IMR-90 (cell line): ENCODE measurements at regions not wholly inside any gene's neighbourhood (a gene's known extent, or its start where the extent isn't known, plus 50 kb on each side); places are given as distances from the start of the nearest gene placed in this dataset.

ENCODE experiments used
- ATAC-seq: fragments of 200-7000 bp; cut with Tn5 transposase; 2 replicates; pipeline ENCODE4 v1.9.1; 2020; ENCODE audit warnings: low read depth, mild to moderate bottlenecking, moderate library complexity
- BruUV-seq: library from RNA; stranded (reverse); fragments of 400-500 nt; replicated peaks from 2 replicates; lab custom pipeline; 2021; lab: Mats Ljungman, UMichigan
- CTCF ChIA-PET: fragments of 300-600 bp; formaldehyde crosslinking; extraction: SDS; loops from one replicate; lab custom pipeline; 2021; ENCODE audit warnings: antibody characterized with exemption; lab: Yijun Ruan, JAX
- POLR2A ChIA-PET: fragments of 300-600 bp; sonication (Branson Sonifier 250); formaldehyde crosslinking; loops from one replicate; lab custom pipeline; 2022; ENCODE audit warnings: antibody characterized with exemption; ENCODE audit not compliant: unreplicated experiment; lab: Charles Lee
- DNase-seq: peaks from one replicate; pipeline ENCODE4 v3.0.0; 2013
- H2AFZ ChIP-seq: replicated peaks from 2 replicates; pipeline ENCODE3; 2013; ENCODE audit warnings: low read length, mild to moderate bottlenecking; ENCODE audit not compliant: poor library complexity
- H2AK5ac ChIP-seq: 2 replicates; pipeline ENCODE4 v1.6.1; 2013; ENCODE audit warnings: low read depth, low read length, inconsistent platforms
- H2AK9ac ChIP-seq: replicated peaks from 2 replicates; pipeline ENCODE3; 2013; ENCODE audit warnings: mild to moderate bottlenecking, low read depth, low read length, moderate library complexity; ENCODE audit not compliant: poor library complexity
- H2BK120ac ChIP-seq: 2 replicates; pipeline ENCODE4 v1.6.1; 2013; ENCODE audit warnings: low read depth, low read length, inconsistent platforms
- H2BK15ac ChIP-seq: 3 replicates; pipeline ENCODE4 v1.6.1; 2013; ENCODE audit warnings: low read depth, low read length, inconsistent platforms
- H2BK20ac ChIP-seq: 2 replicates; pipeline ENCODE4 v1.6.1; 2013; ENCODE audit warnings: low read depth, mild to moderate bottlenecking, inconsistent platforms, low read length, moderate library complexity
- H2BK5ac ChIP-seq: 2 replicates; pipeline ENCODE4 v1.6.1; 2013; ENCODE audit warnings: mild to moderate bottlenecking, low read depth, low read length, inconsistent platforms; ENCODE audit not compliant: poor library complexity, severe bottlenecking
- H3K14ac ChIP-seq: replicated peaks from 2 replicates; pipeline ENCODE4 v1.6.1; 2013; ENCODE audit warnings: low read depth, low read length, inconsistent platforms
- H3K18ac ChIP-seq: 2 replicates; pipeline ENCODE4 v1.6.1; 2013; ENCODE audit warnings: low read depth, low read length, control low read depth
- H3K23ac ChIP-seq: 2 replicates; pipeline ENCODE4 v1.6.1; 2013; ENCODE audit warnings: low read depth, low read length, inconsistent platforms
- H3K27ac ChIP-seq: 2 replicates; pipeline ENCODE4 v1.5.1; 2013; ENCODE audit warnings: mild to moderate bottlenecking, control low read depth, low read length; ENCODE audit not compliant: insufficient read depth
- H3K27me3 ChIP-seq: 2 replicates; pipeline ENCODE4 v1.6.1; 2013; ENCODE audit warnings: low read length; ENCODE audit not compliant: control insufficient read depth, insufficient read depth
- H3K36me3 ChIP-seq: 2 replicates; pipeline ENCODE4 v1.6.1; 2013; ENCODE audit warnings: low read length, mixed read lengths; ENCODE audit not compliant: control insufficient read depth, insufficient read depth
- H3K4ac ChIP-seq: 2 replicates; pipeline ENCODE4 v1.6.1; 2013; ENCODE audit warnings: low read depth, low read length, inconsistent platforms
- H3K4me1 ChIP-seq: 2 replicates; pipeline ENCODE4 v1.6.1; 2013; ENCODE audit warnings: low read length, mixed read lengths; ENCODE audit not compliant: control insufficient read depth, insufficient read depth
- H3K4me2 ChIP-seq: 2 replicates; pipeline ENCODE4 v1.6.1; 2013; ENCODE audit warnings: low read depth, mild to moderate bottlenecking, control low read depth, low read length, moderate library complexity
- H3K4me3 ChIP-seq: 2 replicates; pipeline ENCODE4 v1.5.1; 2013; ENCODE audit warnings: low read depth, mild to moderate bottlenecking, control low read depth, low read length, moderate library complexity; ENCODE audit not compliant: insufficient read depth
- H3K56ac ChIP-seq: 2 replicates; pipeline ENCODE4 v1.6.1; 2013; ENCODE audit warnings: low read length, inconsistent platforms; ENCODE audit not compliant: insufficient read depth; ENCODE audit errors: extremely low read depth
- H3K79me1 ChIP-seq, 2 experiments: 2 replicates each; pipeline ENCODE4 v1.6.1; 2013; ENCODE audit warnings: low read length in 2 of 2, inconsistent platforms in 1 of 2, low read depth in 1 of 2
- H3K9ac ChIP-seq: 2 replicates; pipeline ENCODE4 v1.6.1; 2013; ENCODE audit warnings: low read depth, low read length, control low read depth
- H3K9me1 ChIP-seq: 2 replicates; pipeline ENCODE4 v1.6.1; 2013; ENCODE audit warnings: low read length, inconsistent platforms; ENCODE audit not compliant: insufficient read depth
- H3K9me3 ChIP-seq: 2 replicates; pipeline ENCODE4 v1.6.1; 2013; ENCODE audit warnings: low read length; ENCODE audit not compliant: control insufficient read depth, insufficient read depth
- H4K20me1 ChIP-seq: 2 replicates; pipeline ENCODE4 v1.6.1; 2013; ENCODE audit warnings: low read length, inconsistent platforms; ENCODE audit not compliant: insufficient read depth
- H4K5ac ChIP-seq: 2 replicates; pipeline ENCODE4 v1.6.1; 2013; ENCODE audit warnings: mild to moderate bottlenecking, low read depth, low read length, control low read depth
- H4K8ac ChIP-seq, 2 experiments: 2 replicates each; pipeline ENCODE4 v1.6.1; 2013; ENCODE audit warnings: low read depth in 2 of 2, low read length in 2 of 2, control low read depth in 1 of 2, inconsistent platforms in 1 of 2
- H4K91ac ChIP-seq: 2 replicates; pipeline ENCODE4 v1.6.1; 2013; ENCODE audit warnings: low read depth, low read length, inconsistent platforms; ENCODE audit not compliant: insufficient read depth
- BHLHE40 ChIP-seq: fragments of 150-350 bp; IDR thresholded peaks from 2 replicates; pipeline ENCODE4 v1.6.1; 2016; ENCODE audit warnings: mild to moderate bottlenecking, low read depth, low read length
- CEBPB ChIP-seq: IDR thresholded peaks from 2 replicates; pipeline ENCODE4 v1.6.1; 2012; ENCODE audit warnings: low read depth, low read length, improper control_type of control experiment
- ELK1 ChIP-seq: fragments of 150-350 bp; IDR thresholded peaks from 2 replicates; pipeline ENCODE4 v1.6.1; 2016; ENCODE audit warnings: low read depth, mild to moderate bottlenecking, low read length, moderate library complexity, borderline replicate concordance
- MAZ ChIP-seq: IDR thresholded peaks from 2 replicates; pipeline ENCODE4 v1.6.1; 2012; ENCODE audit warnings: low read depth, mild to moderate bottlenecking, low read length, improper control_type of control experiment, moderate library complexity, borderline replicate concordance
- RFX5 ChIP-seq: IDR thresholded peaks from 2 replicates; pipeline ENCODE4 v1.8.0; 2012; ENCODE audit warnings: low read depth, mild to moderate bottlenecking, low read length, moderate library complexity
- SMC3 ChIP-seq: fragments of 150-350 bp; IDR thresholded peaks from 2 replicates; pipeline ENCODE4 v1.6.1; 2016; ENCODE audit warnings: low read depth, mild to moderate bottlenecking, antibody characterized with exemption, low read length, moderate library complexity
- WGBS, 2 experiments: methylation state at CpG; one replicate each; pipeline versions ENCODE4 v1.1.5 to v1.1.7; 2013; ENCODE audit warnings: missing lambda C conversion rate in 2 of 2; ENCODE audit not compliant: insufficient read length in 1 of 2; ENCODE audit errors: extremely low coverage in 2 of 2; 5-methylcytosine and 5-hydroxymethylcytosine counted together
- dilution Hi-C: fragments of 300-500 bp; cut with HindIII; formaldehyde crosslinking; loops from one replicate; pipeline ENCODE4 v1.14.3; 2018; ENCODE audit warnings: low sequenced_read_pairs; ENCODE audit not compliant: unreplicated experiment
- in situ Hi-C: fragments of 300-500 bp; cut with MboI; formaldehyde crosslinking; loops from 3 replicates; pipeline ENCODE4 v1.14.3; 2019; ENCODE audit warnings: low sequenced_read_pairs, inconsistent platforms, mixed read lengths
- intact Hi-C: fragments of 100-400 bp; cut with micrococcal nuclease; formaldehyde crosslinking; loops from 2 replicates; pipeline ENCODE4 v1.10.0; 2022
- TF ChIP-seq, protein P1 (sequence below): fragments of 150-350 bp; IDR thresholded peaks from 2 replicates; pipeline ENCODE4 v1.6.1; 2017; ENCODE audit warnings: mild to moderate bottlenecking, antibody characterized with exemption, low read length, low read depth
- TF ChIP-seq, protein P2 (sequence below): conservative IDR thresholded peaks from 2 replicates; pipeline ENCODE4 v1.5.1; 2012; ENCODE audit warnings: mild to moderate bottlenecking, low read depth, low read length, improper control_type of control experiment

DNA sequence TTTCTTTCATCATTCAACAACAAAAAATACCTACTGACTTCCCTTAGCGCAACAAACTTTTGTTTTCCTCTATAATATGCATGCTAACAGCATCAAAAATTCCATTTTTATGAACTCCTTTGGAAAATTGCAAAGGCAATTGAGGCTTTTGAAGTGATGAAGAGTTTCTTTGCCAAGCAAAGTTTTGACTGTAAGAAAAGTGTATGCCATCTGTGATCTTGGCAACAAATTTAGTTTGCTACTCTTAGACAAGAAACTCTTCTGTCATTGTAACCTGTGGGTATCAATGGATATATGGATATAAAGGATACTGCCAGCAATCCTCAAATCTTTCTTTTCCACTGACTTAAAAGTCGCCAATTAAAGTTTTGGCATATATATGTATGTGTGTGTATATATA lies 72.0 kb upstream of the GABRA1 start:
- dilution Hi-C loops = no loop called here
- CTCF ChIA-PET = no interaction called here
- ATAC-seq = no peak

More for the DNA sequence above, 72.0 kb upstream of the GABRA1 start:
- Histone ChIP-seq H2BK5ac (no peak overlapping the region), H3K56ac (no peak overlapping the region), H3K4me3 (no peak overlapping the region), H3K23ac (no peak overlapping the region), H3K4me1 (no peaks in the 10 kb centered on the region), H3K4me2 (no peak overlapping the region), H2BK120ac (no peak overlapping the region), H4K8ac (no peak overlapping the region), H3K79me1 (no peaks in the 10 kb centered on the region), H3K27ac (no peak overlapping the region), H3K9ac (no peak overlapping the region), H2BK15ac (no peak overlapping the region), H2AK9ac (no peak overlapping the region), H2AK5ac (no peak overlapping the region), H2BK20ac (no peak overlapping the region), H3K27me3 (no peaks in the 10 kb centered on the region), H3K36me3 (no peaks in the 10 kb centered on the region), H3K9me1 (no peaks in the 10 kb centered on the region), H3K4ac (no peak overlapping the region), H2AFZ (no peak overlapping the region), H3K9me3 (no peaks in the 10 kb centered on the region; the same call in 1 of the 2 replicates), H3K14ac (no peak overlapping the region), H4K20me1 (no peaks in the 10 kb centered on the region), H3K18ac (no peak overlapping the region), H4K5ac (no peak overlapping the region), H4K91ac (no peak overlapping the region)
- intact Hi-C loops (no loop called here), in situ Hi-C loops (no loop called here)
- no CpG with 5 or more reads among the region's 2 CpGs for WGBS, 2 experiments
- DNase-seq = no peak
- BruUV-seq = no TSS peak
- TF ChIP-seq SMC3 (no peak), ELK1 (no peak), BHLHE40 (no peak), CEBPB (no peak), MAZ (no peak), RFX5 (no peak)
- TF ChIP-seq, protein P1, sequence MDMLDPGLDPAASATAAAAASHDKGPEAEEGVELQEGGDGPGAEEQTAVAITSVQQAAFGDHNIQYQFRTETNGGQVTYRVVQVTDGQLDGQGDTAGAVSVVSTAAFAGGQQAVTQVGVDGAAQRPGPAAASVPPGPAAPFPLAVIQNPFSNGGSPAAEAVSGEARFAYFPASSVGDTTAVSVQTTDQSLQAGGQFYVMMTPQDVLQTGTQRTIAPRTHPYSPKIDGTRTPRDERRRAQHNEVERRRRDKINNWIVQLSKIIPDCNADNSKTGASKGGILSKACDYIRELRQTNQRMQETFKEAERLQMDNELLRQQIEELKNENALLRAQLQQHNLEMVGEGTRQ = no peak
- TF ChIP-seq, protein P2, sequence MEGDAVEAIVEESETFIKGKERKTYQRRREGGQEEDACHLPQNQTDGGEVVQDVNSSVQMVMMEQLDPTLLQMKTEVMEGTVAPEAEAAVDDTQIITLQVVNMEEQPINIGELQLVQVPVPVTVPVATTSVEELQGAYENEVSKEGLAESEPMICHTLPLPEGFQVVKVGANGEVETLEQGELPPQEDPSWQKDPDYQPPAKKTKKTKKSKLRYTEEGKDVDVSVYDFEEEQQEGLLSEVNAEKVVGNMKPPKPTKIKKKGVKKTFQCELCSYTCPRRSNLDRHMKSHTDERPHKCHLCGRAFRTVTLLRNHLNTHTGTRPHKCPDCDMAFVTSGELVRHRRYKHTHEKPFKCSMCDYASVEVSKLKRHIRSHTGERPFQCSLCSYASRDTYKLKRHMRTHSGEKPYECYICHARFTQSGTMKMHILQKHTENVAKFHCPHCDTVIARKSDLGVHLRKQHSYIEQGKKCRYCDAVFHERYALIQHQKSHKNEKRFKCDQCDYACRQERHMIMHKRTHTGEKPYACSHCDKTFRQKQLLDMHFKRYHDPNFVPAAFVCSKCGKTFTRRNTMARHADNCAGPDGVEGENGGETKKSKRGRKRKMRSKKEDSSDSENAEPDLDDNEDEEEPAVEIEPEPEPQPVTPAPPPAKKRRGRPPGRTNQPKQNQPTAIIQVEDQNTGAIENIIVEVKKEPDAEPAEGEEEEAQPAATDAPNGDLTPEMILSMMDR = no peak
- POLR2A ChIA-PET = no interaction called here
